ENCODE measurements at regions not wholly inside any gene's neighbourhood (a gene's known extent, or its start where the extent isn't known, plus 50 kb on each side); places are given as distances from the start of the nearest gene placed in this dataset.

GRCh38 chr17:56678249-56679114 lies 85.0 kb downstream of the NOG start:
- no peak for TF ChIP-seq CTCF (IDR thresholded peaks at IDR 0.05)
- no peak for TF ChIP-seq POLR2AphosphoS5 (IDR thresholded peaks at IDR 0.05)
- TF ChIP-seq POLR2A (IDR thresholded peaks at IDR 0.05): no peak
- TF ChIP-seq EP300 (IDR thresholded peaks at IDR 0.05): no peak

Data from sigmoid colon (tissue), 4 donors.